Neural cell (in vitro differentiated cells): ENCODE measurements at regions not wholly inside any gene's neighbourhood (a gene's known extent, or its start where the extent isn't known, plus 50 kb on each side); places are given as distances from the start of the nearest gene placed in this dataset.

Experiments used
- EP300 ChIP-seq: fragments of 450-650 bp; conservative IDR thresholded peaks from 2 replicates; pipeline ENCODE4 v1.6.1; 2014; ENCODE audit warnings: antibody characterized with exemption, mild to moderate bottlenecking, moderate library complexity; ENCODE audit not compliant: poor library complexity, severe bottlenecking
- EZH2 ChIP-seq: fragments of 200-600, 300-800 bp; shearing (Covaris generic), sonication (generic); IDR thresholded peaks from 2 replicates; pipeline ENCODE4 v1.6.1; 2014; ENCODE audit warnings: antibody characterized with exemption, low read length, borderline replicate concordance, mild to moderate bottlenecking; ENCODE audit not compliant: insufficient read depth, poor library complexity, severe bottlenecking
- MXI1 ChIP-seq: fragments of 450-650 bp; conservative IDR thresholded peaks from 2 replicates; pipeline ENCODE4 v1.6.1; 2014; ENCODE audit warnings: antibody characterized with exemption, mild to moderate bottlenecking; ENCODE audit not compliant: poor library complexity, severe bottlenecking
- POLR2AphosphoS5 ChIP-seq: IDR thresholded peaks from 2 replicates; pipeline ENCODE4 v1.6.1; 2012
- RAD21 ChIP-seq: fragments of 450-650 bp; conservative IDR thresholded peaks from 2 replicates; pipeline ENCODE4 v1.6.1; 2014; ENCODE audit warnings: antibody characterized with exemption, mild to moderate bottlenecking, moderate library complexity
- SMC3 ChIP-seq: fragments of 450-650 bp; conservative IDR thresholded peaks from 2 replicates; pipeline ENCODE4 v1.6.1; 2014; ENCODE audit warnings: antibody characterized with exemption, mild to moderate bottlenecking, moderate library complexity; ENCODE audit not compliant: poor library complexity
- TAF1 ChIP-seq: IDR thresholded peaks from 2 replicates; pipeline ENCODE4 v1.6.1; 2012; ENCODE audit warnings: low read depth
- TF ChIP-seq, protein P1 (sequence below): fragments of 450-650 bp; IDR thresholded peaks from 2 replicates; pipeline ENCODE4 v1.5.1; 2014; ENCODE audit warnings: antibody characterized with exemption, mild to moderate bottlenecking, moderate library complexity; ENCODE audit not compliant: poor library complexity, severe bottlenecking
- TF ChIP-seq, protein P2 (sequence below): IDR thresholded peaks from 2 replicates; pipeline ENCODE4 v1.6.1; 2012; ENCODE audit warnings: borderline replicate concordance

DNA sequence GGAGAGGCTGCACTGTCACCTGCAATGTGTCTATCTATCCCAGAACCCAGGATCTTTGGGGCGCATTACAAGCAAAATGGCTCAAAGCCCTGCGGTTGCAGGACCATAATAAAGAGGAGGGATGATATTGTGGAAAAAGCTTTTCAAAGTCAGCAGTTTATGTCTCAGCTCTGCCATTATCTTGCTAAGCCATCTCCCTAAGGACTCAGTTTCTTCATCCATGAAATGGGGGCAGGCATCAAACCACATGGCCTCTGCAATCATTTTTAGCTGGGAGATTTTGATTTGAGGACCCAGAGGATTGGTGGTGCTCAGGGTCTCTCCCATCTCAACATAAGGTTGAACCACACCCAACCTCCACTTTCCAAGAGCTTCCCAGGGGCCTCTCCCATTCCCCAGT lies 513.8 kb downstream of the MIAT start:
- TF ChIP-seq, protein P1, sequence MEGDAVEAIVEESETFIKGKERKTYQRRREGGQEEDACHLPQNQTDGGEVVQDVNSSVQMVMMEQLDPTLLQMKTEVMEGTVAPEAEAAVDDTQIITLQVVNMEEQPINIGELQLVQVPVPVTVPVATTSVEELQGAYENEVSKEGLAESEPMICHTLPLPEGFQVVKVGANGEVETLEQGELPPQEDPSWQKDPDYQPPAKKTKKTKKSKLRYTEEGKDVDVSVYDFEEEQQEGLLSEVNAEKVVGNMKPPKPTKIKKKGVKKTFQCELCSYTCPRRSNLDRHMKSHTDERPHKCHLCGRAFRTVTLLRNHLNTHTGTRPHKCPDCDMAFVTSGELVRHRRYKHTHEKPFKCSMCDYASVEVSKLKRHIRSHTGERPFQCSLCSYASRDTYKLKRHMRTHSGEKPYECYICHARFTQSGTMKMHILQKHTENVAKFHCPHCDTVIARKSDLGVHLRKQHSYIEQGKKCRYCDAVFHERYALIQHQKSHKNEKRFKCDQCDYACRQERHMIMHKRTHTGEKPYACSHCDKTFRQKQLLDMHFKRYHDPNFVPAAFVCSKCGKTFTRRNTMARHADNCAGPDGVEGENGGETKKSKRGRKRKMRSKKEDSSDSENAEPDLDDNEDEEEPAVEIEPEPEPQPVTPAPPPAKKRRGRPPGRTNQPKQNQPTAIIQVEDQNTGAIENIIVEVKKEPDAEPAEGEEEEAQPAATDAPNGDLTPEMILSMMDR, result no peak
- no peak for TF ChIP-seq SMC3
- TF ChIP-seq POLR2AphosphoS5, result no peak
- TF ChIP-seq, protein P2, sequence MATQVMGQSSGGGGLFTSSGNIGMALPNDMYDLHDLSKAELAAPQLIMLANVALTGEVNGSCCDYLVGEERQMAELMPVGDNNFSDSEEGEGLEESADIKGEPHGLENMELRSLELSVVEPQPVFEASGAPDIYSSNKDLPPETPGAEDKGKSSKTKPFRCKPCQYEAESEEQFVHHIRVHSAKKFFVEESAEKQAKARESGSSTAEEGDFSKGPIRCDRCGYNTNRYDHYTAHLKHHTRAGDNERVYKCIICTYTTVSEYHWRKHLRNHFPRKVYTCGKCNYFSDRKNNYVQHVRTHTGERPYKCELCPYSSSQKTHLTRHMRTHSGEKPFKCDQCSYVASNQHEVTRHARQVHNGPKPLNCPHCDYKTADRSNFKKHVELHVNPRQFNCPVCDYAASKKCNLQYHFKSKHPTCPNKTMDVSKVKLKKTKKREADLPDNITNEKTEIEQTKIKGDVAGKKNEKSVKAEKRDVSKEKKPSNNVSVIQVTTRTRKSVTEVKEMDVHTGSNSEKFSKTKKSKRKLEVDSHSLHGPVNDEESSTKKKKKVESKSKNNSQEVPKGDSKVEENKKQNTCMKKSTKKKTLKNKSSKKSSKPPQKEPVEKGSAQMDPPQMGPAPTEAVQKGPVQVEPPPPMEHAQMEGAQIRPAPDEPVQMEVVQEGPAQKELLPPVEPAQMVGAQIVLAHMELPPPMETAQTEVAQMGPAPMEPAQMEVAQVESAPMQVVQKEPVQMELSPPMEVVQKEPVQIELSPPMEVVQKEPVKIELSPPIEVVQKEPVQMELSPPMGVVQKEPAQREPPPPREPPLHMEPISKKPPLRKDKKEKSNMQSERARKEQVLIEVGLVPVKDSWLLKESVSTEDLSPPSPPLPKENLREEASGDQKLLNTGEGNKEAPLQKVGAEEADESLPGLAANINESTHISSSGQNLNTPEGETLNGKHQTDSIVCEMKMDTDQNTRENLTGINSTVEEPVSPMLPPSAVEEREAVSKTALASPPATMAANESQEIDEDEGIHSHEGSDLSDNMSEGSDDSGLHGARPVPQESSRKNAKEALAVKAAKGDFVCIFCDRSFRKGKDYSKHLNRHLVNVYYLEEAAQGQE, result no peak
- TF ChIP-seq EP300, result no peak
- no peak for TF ChIP-seq RAD21
- no peak for TF ChIP-seq EZH2
- no peak for TF ChIP-seq TAF1
- no peak for TF ChIP-seq MXI1
